Activated CD8-positive, alpha-beta T cell treated with anti-CD3 and anti-CD28 coated beads for 36 hours (primary cell): ENCODE measurements at regions not wholly inside any gene's neighbourhood (a gene's known extent, or its start where the extent isn't known, plus 50 kb on each side); places are given as distances from the start of the nearest gene placed in this dataset.
"Not testable (repeated sequence)": the region's sequence is repeated elsewhere in the genome, so short reads cannot be mapped to it uniquely, and the experiment has no call there.

Experiments used
- ATAC-seq: fragments of 200-7000 bp; cut with Tn5 transposase; one replicate; pipeline ENCODE4 v1.10.0; 2021; ENCODE audit warnings: mild to moderate bottlenecking, moderate library complexity
- CTCF ChIA-PET: fragments of 350-600 bp; sonication (Branson Sonifier 250); formaldehyde crosslinking; loops from one replicate; lab custom pipeline; 2021; ENCODE audit warnings: antibody characterized with exemption; lab: Charles Lee
- POLR2A ChIA-PET: fragments of 350-600 bp; sonication (Branson Sonifier 250); formaldehyde crosslinking; loops from one replicate; lab custom pipeline; 2021; ENCODE audit warnings: antibody characterized with exemption; lab: Charles Lee
- DNase-seq: peaks from one replicate; pipeline ENCODE4 v3.0.0-alpha.2; 2020
- H3K27ac Mint-ChIP-seq: one replicate; pipeline ENCODE4 v1.8.0; 2021; ENCODE audit warnings: mild to moderate bottlenecking, mixed read lengths
- H3K27me3 Mint-ChIP-seq: one replicate; pipeline ENCODE4 v1.8.0; 2021; ENCODE audit warnings: mixed read lengths
- H3K36me3 Mint-ChIP-seq: one replicate; pipeline ENCODE4 v1.8.0; 2021; ENCODE audit warnings: low read depth, mixed read lengths
- H3K4me1 Mint-ChIP-seq: one replicate; pipeline ENCODE4 v1.8.0; 2021; ENCODE audit warnings: low read depth, mixed read lengths
- H3K4me3 Mint-ChIP-seq: one replicate; pipeline ENCODE4 v1.8.0; 2021; ENCODE audit warnings: mild to moderate bottlenecking, moderate library complexity, mixed read lengths
- H3K9me3 Mint-ChIP-seq: one replicate; pipeline ENCODE4 v1.8.0; 2021; ENCODE audit warnings: mixed read lengths
- CTCF ChIP-seq: fragments of 200-600 bp; IDR thresholded peaks from one replicate; pipeline ENCODE4 v1.8.0; 2022; ENCODE audit warnings: antibody characterized with exemption, mild to moderate bottlenecking
- intact Hi-C: fragments of 100-400 bp; cut with micrococcal nuclease; formaldehyde crosslinking; loops from one replicate; pipeline ENCODE4 v1.10.0; 2022

GRCh38 chr5:158050421-158050820 is 191.5 kb upstream of the CLINT1 start:
- POLR2A ChIA-PET, result no interaction called here
- no peaks in the 10 kb centered on the region for H3K9me3 Mint-ChIP-seq
- no peak for DNase-seq
- CTCF ChIA-PET, result interaction anchor here (2.6 kb wide), 1 partner anchor 25 kb away, joined by 8 read pairs; no protein-coding TSS in a partner anchor
- no peaks in the 10 kb centered on the region for H3K36me3 Mint-ChIP-seq
- H3K27me3 Mint-ChIP-seq, result peaks cover 13% of the 10 kb centered on the region
- H3K4me1 Mint-ChIP-seq, result no peaks in the 10 kb centered on the region
- no peak for TF ChIP-seq CTCF
- no peak for ATAC-seq
- H3K4me3 Mint-ChIP-seq, result no peak overlapping the region
- intact Hi-C loops, result no loop called here
- H3K27ac Mint-ChIP-seq, result no peak overlapping the region

- TF ChIP-seq CTCF, result no peak
- intact Hi-C loops, result no loop called here
- no peaks in the 10 kb centered on the region for H3K36me3 Mint-ChIP-seq
- ChIA-PET POLR2A (no interaction called here), CTCF (interaction anchor here (2.6 kb wide), 1 partner anchor 26 kb away, joined by 8 read pairs; no protein-coding TSS in a partner anchor)
- H3K4me1 Mint-ChIP-seq, result no peaks in the 10 kb centered on the region
- H3K4me3 Mint-ChIP-seq, result no peak overlapping the region
- no peaks in the 10 kb centered on the region for H3K9me3 Mint-ChIP-seq
- DNase-seq, result no peak
- no peak for ATAC-seq
- H3K27me3 Mint-ChIP-seq, result peaks cover 12% of the 10 kb centered on the region
- H3K27ac Mint-ChIP-seq, result no peak overlapping the region
Observed at GRCh38 chr5:158049459-158049858, 190.5 kb upstream of the CLINT1 start.

GRCh38 chr5:158045696-158046095 is 186.8 kb upstream of the CLINT1 start:
- H3K36me3 Mint-ChIP-seq, result no peaks in the 10 kb centered on the region
- ChIA-PET POLR2A (no interaction called here), CTCF (no interaction called here)
- no peaks in the 10 kb centered on the region for H3K4me1 Mint-ChIP-seq
- no peak for TF ChIP-seq CTCF
- no peak for ATAC-seq
- peaks cover 11% of the 10 kb centered on the region for H3K27me3 Mint-ChIP-seq
- no peaks in the 10 kb centered on the region for H3K9me3 Mint-ChIP-seq
- H3K27ac Mint-ChIP-seq, result no peak overlapping the region
- DNase-seq, result no peak
- intact Hi-C loops, result no loop called here
- H3K4me3 Mint-ChIP-seq, result no peak overlapping the region

GRCh38 chr5:158039911-158040347 is 181.0 kb upstream of the CLINT1 start:
- ChIA-PET CTCF (no interaction called here), POLR2A (interaction anchor here (0.6 kb wide), 1 partner anchor 47 kb away, joined by 3 read pairs; no protein-coding TSS in a partner anchor)
- no peak for ATAC-seq
- intact Hi-C loops, result no loop called here
- Mint-ChIP-seq H3K4me3 (no peak overlapping the region), H3K9me3 (peaks cover 3% of the 10 kb centered on the region), H3K36me3 (no peaks in the 10 kb centered on the region), H3K27ac (no peak overlapping the region), H3K27me3 (no peaks in the 10 kb centered on the region), H3K4me1 (no peaks in the 10 kb centered on the region)
- DNase-seq, result no peak
- no peak for TF ChIP-seq CTCF

- Mint-ChIP-seq H3K27me3 (peaks cover 2% of the 10 kb centered on the region), H3K4me3 (no peak overlapping the region), H3K4me1 (no peaks in the 10 kb centered on the region), H3K9me3 (peaks cover 8% of the 10 kb centered on the region), H3K36me3 (no peaks in the 10 kb centered on the region), H3K27ac (no peak overlapping the region)
- POLR2A ChIA-PET, result no interaction called here
- ATAC-seq, result no peak
- TF ChIP-seq CTCF, result no peak
- no peak for DNase-seq
- intact Hi-C loops, result no loop called here
- CTCF ChIA-PET, result no interaction called here
Observed at GRCh38 chr5:158039441-158039840, 180.5 kb upstream of the CLINT1 start.

GRCh38 chr5:158036983-158037595 is 178.1 kb upstream of the CLINT1 start:
- CTCF ChIA-PET, H3K27me3 Mint-ChIP-seq, intact Hi-C loops, ATAC-seq, H3K27ac Mint-ChIP-seq, DNase-seq, H3K4me1 Mint-ChIP-seq, POLR2A ChIA-PET, H3K4me3 Mint-ChIP-seq, H3K9me3 Mint-ChIP-seq, H3K36me3 Mint-ChIP-seq: not testable (repeated sequence)

GRCh38 chr5:158034586-158034985 is 175.6 kb upstream of the CLINT1 start:
- ATAC-seq, H3K27ac Mint-ChIP-seq, H3K36me3 Mint-ChIP-seq, DNase-seq, CTCF ChIA-PET, H3K4me3 Mint-ChIP-seq, H3K9me3 Mint-ChIP-seq, H3K4me1 Mint-ChIP-seq, intact Hi-C loops, POLR2A ChIA-PET: not testable (repeated sequence)
- H3K27me3 Mint-ChIP-seq, result peaks cover 13% of the 10 kb centered on the region
